HS-5 (cell line): ENCODE measurements at regions not wholly inside any gene's neighbourhood (a gene's known extent, or its start where the extent isn't known, plus 50 kb on each side); places are given as distances from the start of the nearest gene placed in this dataset.
"Not testable (repeated sequence)": the region's sequence is repeated elsewhere in the genome, so short reads cannot be mapped to it uniquely, and the experiment has no call there.

Source experiments
- DNase-seq: peaks from one replicate; pipeline ENCODE4 v3.0.0-alpha.2; 2012; ENCODE audit warnings: low read depth

GRCh38 chr14:44785096-44785495, 176.7 kb downstream of the KLHL28 start:
- no peak for DNase-seq

GRCh38 chr14:44783901-44784300, 177.8 kb downstream of the KLHL28 start:
- DNase-seq = no peak

GRCh38 chr14:44782775-44783238, 178.9 kb downstream of the KLHL28 start:
- peak; percentile 37 for DNase-seq

- no peak for DNase-seq
Observed at GRCh38 chr14:44780989-44781388, 180.8 kb downstream of the KLHL28 start.

GRCh38 chr14:44778604-44779003, 183.1 kb downstream of the KLHL28 start:
- peak; percentile 60 for DNase-seq

DNA sequence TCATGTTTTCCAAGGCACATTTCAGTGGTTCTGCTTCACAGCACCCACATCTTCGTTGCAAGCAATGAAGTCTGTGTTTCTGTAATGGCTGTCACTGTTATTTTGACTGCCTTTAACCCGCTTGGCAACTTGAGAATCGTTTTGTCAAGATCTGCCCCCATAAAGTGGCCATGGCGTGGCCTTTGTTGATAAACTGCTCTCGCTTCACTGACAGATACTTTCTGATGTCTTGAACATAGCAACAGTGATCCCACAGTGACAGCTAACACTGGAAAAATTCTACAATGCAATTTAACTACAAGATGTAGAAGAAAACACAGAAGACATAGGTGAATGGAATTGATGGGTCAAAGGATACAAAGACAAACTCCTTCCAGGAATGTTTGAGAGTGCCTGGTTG, 184.2 kb downstream of the KLHL28 start:
- DNase-seq = no peak

GRCh38 chr14:44775248-44775647, 186.5 kb downstream of the KLHL28 start:
- DNase-seq = no peak

DNA sequence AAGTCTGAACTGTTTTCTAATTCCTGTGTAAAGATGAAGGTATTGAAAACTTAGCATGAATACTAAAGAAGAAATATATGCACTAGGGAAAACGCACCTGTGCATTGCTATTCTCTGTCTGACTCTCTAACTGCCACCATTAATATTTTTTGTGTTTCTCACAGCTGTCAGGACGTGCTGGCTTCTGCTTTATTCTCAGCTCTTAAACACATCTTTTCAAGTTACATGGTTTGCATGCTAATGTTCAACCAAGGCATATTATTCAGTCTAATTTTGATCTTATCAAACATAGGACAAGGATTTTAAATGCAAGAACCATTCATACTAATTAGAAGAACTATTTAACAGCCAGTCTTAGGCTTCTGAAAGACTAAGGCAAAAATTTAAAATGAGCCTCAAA, 187.4 kb downstream of the KLHL28 start:
- no peak for DNase-seq

- no peak for DNase-seq
Observed at GRCh38 chr14:44771496-44771895, 190.3 kb downstream of the KLHL28 start.

GRCh38 chr14:44770201-44770600, 191.5 kb downstream of the KLHL28 start:
- no peak for DNase-seq

- no peak for DNase-seq
Observed at GRCh38 chr14:44768935-44769334, 192.8 kb downstream of the KLHL28 start.

- DNase-seq = no peak
Observed at GRCh38 chr14:44767646-44768173, 194.0 kb downstream of the KLHL28 start.

GRCh38 chr14:44766285-44766684, 195.5 kb downstream of the KLHL28 start:
- no peak for DNase-seq

- no peak for DNase-seq
Observed at GRCh38 chr14:44763356-44763755, 198.4 kb downstream of the KLHL28 start.

GRCh38 chr14:44759277-44759676, 202.5 kb downstream of the KLHL28 start:
- DNase-seq = no peak

GRCh38 chr14:44756554-44756953, 205.2 kb downstream of the KLHL28 start:
- DNase-seq = no peak

- DNase-seq = no peak
Observed at GRCh38 chr14:44745371-44745770, 216.4 kb downstream of the KLHL28 start.

DNA sequence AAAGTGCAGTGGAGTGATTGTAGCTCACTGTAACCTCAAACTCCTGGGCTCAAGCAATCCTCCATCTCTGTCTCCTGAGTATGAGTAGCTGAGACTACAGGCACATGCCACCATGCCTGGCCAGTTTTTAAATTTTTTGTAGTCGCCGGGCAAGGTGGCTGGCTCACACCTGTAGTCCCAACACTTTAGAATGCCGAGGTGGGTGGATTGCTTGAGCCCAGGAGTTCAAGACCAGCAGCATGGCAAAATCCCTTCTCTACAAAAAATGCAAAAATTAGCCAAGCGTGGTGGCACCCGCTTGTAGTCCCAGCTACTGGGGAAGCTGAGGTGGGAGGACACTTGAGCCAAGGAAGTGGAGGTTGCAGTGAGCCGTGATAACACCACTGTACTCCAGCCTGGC, 219.5 kb downstream of the KLHL28 start:
- no peak for DNase-seq

DNA sequence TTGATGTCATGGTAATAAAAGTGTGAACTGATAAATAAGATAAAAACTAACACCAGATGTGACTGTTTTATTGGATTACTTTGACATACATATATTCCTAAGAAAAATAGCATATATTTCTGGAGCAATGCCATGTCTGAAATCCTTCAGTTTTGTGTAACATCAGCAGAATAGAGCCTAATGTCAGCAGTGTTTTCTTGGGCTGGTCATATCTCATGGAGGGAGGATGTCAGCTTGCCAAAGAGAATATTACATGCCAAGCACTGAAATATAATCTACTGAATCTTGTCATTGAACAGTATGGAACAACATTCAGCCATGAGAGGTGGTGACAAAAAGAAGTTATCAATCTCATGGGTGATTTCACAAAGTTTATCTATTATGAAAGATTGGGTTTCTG, 220.3 kb downstream of the KLHL28 start:
- no peak for DNase-seq

- no peak for DNase-seq
Observed at GRCh38 chr14:44736326-44736725, 225.4 kb downstream of the KLHL28 start.

DNA sequence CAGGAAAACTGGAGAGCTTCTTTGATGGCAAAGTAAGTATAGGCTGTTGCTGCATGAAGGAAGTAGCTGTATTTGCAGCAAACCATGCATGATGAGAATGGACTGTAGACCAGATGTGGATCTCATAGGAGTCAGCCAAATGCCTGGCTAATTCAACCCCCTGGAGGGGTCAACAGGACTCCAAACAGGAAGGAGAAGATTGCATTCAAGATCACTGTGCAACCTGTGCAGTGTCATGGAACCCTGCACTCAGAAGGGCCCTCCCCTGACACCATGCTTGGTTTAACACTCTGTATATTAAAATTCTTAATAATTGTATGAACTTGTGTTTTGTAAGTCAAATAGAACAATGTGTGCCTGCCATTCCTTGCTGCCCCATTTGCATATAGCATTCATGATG, 225.1 kb upstream of the FSCB start:
- DNase-seq = no peak

GRCh38 chr14:44730860-44731259, 223.8 kb upstream of the FSCB start:
- no peak for DNase-seq

- DNase-seq = not testable (repeated sequence)
Observed at GRCh38 chr14:44721395-44721794, 214.3 kb upstream of the FSCB start.

- no peak for DNase-seq
Observed at GRCh38 chr14:44720707-44721106, 213.6 kb upstream of the FSCB start.
